H1 (cell line): ENCODE measurements at regions not wholly inside any gene's neighbourhood (a gene's known extent, or its start where the extent isn't known, plus 50 kb on each side); places are given as distances from the start of the nearest gene placed in this dataset.

Experiments used
- CBX5 ChIP-seq: fragments of 300-800, 300-1000 bp; sonication (generic); IDR thresholded peaks from 2 replicates; pipeline ENCODE4 v1.7.1; 2016; ENCODE audit warnings: antibody characterized with exemption, low read length, low read depth
- FOSL1 ChIP-seq: IDR thresholded peaks from 2 replicates; pipeline ENCODE4 v1.6.1; 2011; ENCODE audit warnings: mild to moderate bottlenecking, low read depth, low read length, moderate library complexity; ENCODE audit not compliant: insufficient read depth
- KDM1A ChIP-seq: fragments of 200-600, 300-600 bp; sonication (generic); IDR thresholded peaks from 2 replicates; pipeline ENCODE4 v1.7.1; 2016; ENCODE audit warnings: mild to moderate bottlenecking, low read length, borderline replicate concordance
- RAD21 ChIP-seq, 2 experiments: IDR thresholded peaks in 1 of 2; conservative IDR thresholded peaks in 1 of 2; 2 replicates each; pipeline ENCODE4 v1.6.1; 2011; ENCODE audit warnings: low read depth in 2 of 2, low read length in 2 of 2, improper control_type of control experiment in 1 of 2, inconsistent platforms in 1 of 2, mild to moderate bottlenecking in 1 of 2, moderate library complexity in 1 of 2
- SP4 ChIP-seq: IDR thresholded peaks from 2 replicates; pipeline ENCODE4 v1.6.1; 2012; ENCODE audit warnings: low read length, inconsistent platforms
- ZNF274 ChIP-seq: IDR thresholded peaks from 2 replicates; pipeline ENCODE4 v1.7.0; 2012; ENCODE audit warnings: low read length, borderline replicate concordance; ENCODE audit errors: extremely low read depth
- TF ChIP-seq, protein P1 (sequence below): fragments of 300-600 bp; sonication (generic); IDR thresholded peaks from 2 replicates; pipeline ENCODE4 v1.7.1; 2012; ENCODE audit warnings: low read length, moderate library complexity, mild to moderate bottlenecking, inconsistent platforms; ENCODE audit not compliant: insufficient replicate concordance
- TF ChIP-seq, protein P2 (sequence below): IDR thresholded peaks from 2 replicates; pipeline ENCODE4 v1.6.1; 2012; ENCODE audit warnings: low read length, inconsistent platforms

DNA sequence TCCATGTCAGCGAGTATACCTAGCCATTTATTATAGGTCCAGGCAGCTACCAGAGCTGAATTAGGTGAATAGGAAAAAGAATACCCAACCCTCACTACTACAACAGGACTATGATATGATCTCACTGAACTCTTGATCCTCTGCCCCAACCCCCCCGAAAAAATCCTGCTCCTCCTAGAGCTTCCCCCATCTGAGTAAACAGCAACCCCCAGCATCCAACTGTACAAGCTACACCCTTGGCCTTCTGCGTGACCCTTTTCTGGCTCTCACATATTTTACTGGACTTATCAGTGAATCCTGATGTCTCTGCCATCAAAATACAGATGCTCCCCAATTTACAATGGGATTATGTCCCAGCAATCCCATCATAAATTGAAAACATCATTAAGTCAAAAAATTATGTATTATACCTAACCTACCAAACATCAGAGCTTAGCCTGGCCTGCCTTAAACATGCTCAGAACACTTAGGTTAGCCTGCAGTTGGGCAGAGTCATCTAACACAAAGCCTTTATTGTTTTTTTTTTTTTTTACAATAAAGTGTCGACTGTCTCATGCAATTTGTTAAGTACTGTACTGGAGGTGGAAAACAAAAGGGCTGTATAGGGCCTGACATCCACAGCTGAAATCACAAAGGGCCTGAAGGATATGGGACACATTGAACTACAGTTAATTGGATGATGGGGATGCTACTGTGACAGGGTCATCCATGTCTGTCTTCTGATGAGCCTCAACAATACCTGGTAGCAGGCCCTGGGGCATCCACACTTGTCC lies 128.9 kb upstream of the ERCC6L2 start (continued):
- TF ChIP-seq, protein P1, sequence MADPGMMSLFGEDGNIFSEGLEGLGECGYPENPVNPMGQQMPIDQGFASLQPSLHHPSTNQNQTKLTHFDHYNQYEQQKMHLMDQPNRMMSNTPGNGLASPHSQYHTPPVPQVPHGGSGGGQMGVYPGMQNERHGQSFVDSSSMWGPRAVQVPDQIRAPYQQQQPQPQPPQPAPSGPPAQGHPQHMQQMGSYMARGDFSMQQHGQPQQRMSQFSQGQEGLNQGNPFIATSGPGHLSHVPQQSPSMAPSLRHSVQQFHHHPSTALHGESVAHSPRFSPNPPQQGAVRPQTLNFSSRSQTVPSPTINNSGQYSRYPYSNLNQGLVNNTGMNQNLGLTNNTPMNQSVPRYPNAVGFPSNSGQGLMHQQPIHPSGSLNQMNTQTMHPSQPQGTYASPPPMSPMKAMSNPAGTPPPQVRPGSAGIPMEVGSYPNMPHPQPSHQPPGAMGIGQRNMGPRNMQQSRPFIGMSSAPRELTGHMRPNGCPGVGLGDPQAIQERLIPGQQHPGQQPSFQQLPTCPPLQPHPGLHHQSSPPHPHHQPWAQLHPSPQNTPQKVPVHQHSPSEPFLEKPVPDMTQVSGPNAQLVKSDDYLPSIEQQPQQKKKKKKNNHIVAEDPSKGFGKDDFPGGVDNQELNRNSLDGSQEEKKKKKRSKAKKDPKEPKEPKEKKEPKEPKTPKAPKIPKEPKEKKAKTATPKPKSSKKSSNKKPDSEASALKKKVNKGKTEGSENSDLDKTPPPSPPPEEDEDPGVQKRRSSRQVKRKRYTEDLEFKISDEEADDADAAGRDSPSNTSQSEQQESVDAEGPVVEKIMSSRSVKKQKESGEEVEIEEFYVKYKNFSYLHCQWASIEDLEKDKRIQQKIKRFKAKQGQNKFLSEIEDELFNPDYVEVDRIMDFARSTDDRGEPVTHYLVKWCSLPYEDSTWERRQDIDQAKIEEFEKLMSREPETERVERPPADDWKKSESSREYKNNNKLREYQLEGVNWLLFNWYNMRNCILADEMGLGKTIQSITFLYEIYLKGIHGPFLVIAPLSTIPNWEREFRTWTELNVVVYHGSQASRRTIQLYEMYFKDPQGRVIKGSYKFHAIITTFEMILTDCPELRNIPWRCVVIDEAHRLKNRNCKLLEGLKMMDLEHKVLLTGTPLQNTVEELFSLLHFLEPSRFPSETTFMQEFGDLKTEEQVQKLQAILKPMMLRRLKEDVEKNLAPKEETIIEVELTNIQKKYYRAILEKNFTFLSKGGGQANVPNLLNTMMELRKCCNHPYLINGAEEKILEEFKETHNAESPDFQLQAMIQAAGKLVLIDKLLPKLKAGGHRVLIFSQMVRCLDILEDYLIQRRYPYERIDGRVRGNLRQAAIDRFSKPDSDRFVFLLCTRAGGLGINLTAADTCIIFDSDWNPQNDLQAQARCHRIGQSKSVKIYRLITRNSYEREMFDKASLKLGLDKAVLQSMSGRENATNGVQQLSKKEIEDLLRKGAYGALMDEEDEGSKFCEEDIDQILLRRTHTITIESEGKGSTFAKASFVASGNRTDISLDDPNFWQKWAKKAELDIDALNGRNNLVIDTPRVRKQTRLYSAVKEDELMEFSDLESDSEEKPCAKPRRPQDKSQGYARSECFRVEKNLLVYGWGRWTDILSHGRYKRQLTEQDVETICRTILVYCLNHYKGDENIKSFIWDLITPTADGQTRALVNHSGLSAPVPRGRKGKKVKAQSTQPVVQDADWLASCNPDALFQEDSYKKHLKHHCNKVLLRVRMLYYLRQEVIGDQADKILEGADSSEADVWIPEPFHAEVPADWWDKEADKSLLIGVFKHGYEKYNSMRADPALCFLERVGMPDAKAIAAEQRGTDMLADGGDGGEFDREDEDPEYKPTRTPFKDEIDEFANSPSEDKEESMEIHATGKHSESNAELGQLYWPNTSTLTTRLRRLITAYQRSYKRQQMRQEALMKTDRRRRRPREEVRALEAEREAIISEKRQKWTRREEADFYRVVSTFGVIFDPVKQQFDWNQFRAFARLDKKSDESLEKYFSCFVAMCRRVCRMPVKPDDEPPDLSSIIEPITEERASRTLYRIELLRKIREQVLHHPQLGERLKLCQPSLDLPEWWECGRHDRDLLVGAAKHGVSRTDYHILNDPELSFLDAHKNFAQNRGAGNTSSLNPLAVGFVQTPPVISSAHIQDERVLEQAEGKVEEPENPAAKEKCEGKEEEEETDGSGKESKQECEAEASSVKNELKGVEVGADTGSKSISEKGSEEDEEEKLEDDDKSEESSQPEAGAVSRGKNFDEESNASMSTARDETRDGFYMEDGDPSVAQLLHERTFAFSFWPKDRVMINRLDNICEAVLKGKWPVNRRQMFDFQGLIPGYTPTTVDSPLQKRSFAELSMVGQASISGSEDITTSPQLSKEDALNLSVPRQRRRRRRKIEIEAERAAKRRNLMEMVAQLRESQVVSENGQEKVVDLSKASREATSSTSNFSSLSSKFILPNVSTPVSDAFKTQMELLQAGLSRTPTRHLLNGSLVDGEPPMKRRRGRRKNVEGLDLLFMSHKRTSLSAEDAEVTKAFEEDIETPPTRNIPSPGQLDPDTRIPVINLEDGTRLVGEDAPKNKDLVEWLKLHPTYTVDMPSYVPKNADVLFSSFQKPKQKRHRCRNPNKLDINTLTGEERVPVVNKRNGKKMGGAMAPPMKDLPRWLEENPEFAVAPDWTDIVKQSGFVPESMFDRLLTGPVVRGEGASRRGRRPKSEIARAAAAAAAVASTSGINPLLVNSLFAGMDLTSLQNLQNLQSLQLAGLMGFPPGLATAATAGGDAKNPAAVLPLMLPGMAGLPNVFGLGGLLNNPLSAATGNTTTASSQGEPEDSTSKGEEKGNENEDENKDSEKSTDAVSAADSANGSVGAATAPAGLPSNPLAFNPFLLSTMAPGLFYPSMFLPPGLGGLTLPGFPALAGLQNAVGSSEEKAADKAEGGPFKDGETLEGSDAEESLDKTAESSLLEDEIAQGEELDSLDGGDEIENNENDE, result no peak
- TF ChIP-seq, protein P2, sequence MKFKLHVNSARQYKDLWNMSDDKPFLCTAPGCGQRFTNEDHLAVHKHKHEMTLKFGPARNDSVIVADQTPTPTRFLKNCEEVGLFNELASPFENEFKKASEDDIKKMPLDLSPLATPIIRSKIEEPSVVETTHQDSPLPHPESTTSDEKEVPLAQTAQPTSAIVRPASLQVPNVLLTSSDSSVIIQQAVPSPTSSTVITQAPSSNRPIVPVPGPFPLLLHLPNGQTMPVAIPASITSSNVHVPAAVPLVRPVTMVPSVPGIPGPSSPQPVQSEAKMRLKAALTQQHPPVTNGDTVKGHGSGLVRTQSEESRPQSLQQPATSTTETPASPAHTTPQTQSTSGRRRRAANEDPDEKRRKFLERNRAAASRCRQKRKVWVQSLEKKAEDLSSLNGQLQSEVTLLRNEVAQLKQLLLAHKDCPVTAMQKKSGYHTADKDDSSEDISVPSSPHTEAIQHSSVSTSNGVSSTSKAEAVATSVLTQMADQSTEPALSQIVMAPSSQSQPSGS, result no peak
- TF ChIP-seq SP4 (no peak), KDM1A (no peak), FOSL1 (no peak), CBX5 (no peak), ZNF274 (no peak), RAD21 (IDR thresholded peaks at IDR 0.05 in 1 of 2, conservative IDR thresholded peaks at IDR 0.05 in 1 of 2; ENCODE audit: low read depth in 2 of 2, low read length in 2 of 2) (no peak)
- TF ChIP-seq, all 59 proteins: peak for 0
